ENCODE measurements at regions not wholly inside any gene's neighbourhood (a gene's known extent, or its start where the extent isn't known, plus 50 kb on each side); places are given as distances from the start of the nearest gene placed in this dataset.
"Not testable (repeated sequence)": the region's sequence is repeated elsewhere in the genome, so short reads cannot be mapped to it uniquely, and the experiment has no call there.

DNA sequence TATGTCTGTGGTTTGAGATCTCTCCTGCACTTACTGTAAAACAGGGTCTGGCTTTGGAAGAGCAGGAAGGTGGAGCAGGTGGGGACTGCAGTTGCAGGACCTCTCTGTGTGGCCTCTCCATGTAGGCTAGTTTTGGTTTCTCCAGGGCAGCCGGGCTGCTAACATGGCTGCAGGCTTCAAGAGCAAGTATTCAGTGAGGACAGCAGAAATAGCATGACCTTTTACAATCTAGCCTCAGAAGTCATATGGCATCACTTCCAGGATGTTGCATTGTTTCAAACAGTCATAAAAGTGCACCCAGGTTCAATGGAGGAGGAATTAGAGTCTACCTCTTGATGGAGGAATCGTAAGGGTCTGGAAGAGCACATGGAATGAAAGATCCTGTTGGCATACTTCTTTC is 728.7 kb downstream of the NTRK3 start:
- DNase-seq: no peak

DNA sequence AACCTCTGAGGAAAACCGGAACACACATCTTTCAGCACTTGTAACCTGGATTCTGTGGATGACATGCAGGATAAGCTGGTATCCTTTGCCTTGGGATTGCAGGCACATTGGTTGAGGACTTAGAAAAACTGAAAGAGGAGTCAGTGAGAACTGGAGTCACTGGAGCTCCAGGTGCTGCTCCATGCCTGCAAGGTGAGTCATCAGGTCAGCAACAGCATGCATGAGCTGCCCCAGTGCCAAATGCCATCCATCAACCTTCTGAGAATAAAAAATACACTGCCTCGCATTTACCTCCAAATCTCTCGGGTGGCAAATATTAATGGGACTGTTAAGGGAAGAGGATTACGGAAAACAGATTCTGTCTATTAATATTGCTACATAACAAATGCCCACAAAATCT is 729.1 kb downstream of the NTRK3 start:
- no peak for DNase-seq

DNA sequence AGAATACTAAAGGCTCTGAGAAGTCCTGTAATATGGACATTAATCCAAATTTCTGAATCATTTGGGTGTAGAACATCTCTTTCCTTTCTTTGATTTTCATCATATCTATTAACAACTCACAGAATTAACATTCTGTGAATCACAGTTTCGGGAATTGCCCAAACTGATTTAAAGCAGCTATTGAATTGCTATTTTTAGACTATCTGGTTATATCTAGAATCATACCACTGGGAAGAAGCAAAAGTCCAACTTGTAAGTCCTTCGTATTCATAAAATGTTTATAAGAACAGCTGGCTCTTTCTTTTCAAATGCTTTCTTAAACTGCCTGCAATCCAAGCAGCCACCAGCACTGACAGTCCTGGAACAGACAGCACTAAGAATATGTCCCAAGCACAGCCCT is 733.0 kb downstream of the NTRK3 start:
- no peak for DNase-seq

DNA sequence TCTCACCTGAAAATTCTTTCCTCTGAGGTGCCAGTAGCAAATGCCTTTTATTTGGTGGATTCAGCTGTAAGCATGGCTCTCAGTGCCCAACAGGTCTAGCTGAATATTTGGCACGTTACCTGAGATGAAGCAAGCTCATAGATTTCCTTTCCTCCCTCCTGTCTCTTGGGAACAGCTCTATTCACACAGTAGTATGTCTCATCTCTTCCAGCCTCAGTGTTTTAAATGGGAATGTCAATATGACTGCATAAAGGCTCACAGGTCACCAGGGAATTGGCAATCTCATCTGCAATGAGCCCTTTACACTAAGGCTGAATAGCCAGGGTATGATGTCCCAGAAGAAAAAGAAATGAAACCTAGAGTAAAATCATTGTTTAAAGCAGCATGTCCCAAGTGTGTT is 733.5 kb downstream of the NTRK3 start:
- DNase-seq: no peak

DNA sequence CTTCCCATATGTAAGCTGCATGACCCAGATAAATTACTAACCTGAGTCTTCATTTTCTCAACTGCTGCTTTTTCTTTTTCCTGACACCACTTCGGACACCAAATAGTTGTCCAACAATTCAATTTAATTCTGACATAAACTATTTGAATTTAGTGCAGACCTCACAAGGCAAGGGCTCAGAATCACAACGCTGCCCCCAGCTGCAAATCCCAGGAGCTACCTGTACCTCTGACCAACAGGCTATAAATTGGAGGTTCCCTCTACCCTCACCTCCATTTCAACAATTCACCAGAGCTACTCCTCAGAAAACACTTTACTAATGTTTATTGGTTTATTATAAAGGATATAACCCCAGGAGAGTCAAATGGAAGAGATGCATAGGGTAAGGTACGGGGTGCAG is 737.6 kb downstream of the NTRK3 start:
- DNase-seq: no peak

DNA sequence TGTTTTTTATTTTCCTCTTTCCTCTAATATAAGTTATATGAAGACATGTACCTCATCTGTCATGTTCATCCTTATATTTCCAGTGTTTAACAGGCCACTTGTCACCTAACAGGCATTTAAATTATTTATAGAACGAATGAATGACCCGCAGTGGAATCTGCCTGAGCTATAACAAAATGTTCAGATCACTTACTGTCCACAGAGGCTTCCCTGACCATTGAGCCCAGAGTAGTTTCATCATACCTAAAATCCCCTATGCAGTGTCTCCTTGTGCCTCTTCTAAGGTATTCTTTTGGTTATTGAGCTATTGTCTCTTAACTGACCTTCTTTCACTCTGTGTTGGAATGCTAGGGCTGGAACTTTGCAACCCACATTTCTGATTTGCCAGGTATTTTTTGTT is 748.5 kb downstream of the NTRK3 start:
- no peak for DNase-seq

DNA sequence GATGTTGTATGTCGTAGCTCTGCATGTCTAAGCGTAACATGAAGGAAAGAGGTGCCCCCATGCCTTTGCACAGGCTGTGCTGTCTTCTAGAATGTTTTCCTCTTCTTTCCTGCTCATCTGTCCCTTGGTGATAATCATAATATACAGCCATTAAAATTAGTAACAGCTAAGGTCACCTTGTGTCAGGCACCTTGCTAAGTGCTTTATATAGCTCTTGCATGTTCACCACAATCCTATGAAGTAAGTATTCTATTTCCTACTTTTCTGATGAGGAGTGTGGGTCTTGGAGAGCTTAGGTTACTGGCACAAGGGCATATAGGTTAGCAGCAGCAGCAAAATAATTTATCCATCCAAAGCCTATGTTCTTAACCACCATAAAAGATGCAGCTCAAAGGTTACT is 754.4 kb downstream of the NTRK3 start:
- no peak for DNase-seq

DNA sequence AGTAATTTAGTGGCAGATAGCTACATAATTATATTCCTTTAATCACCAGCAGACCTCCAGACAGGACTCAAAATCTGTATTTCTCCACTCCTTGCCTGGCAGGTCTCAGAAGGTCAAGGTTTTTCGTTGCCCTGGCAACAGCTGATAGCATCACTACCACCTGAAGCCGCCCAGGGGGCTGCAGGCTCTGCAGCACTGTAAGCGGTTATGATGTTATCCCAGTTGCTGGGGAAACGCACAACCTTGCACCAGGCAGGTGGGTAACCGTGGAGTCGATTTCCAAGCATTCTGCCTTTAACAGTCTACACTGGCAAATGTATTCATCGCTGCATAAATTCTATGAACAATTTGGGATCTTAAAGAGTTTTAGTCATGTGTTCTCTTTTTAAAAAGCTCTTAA is 756.3 kb downstream of the NTRK3 start:
- DNase-seq: no peak

DNA sequence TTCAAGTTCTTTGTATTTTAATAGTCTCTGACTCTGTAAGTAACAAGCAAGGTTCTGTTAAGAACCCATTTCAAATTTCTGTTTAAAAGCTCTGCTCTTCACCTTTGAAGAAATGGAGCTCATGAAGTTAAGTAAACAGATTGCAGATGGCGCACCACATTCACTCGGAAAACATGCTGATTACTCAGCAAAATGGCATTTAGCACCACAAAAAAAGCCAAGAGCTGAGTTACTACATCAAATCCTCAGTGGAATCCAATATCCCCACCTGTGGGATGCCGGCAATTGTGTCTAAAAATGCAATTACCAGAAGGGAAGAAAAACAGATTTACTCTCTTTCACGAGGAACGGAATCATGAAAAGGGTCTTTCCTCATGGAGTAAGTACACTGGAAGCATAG is 758.0 kb downstream of the NTRK3 start:
- no peak for DNase-seq

DNA sequence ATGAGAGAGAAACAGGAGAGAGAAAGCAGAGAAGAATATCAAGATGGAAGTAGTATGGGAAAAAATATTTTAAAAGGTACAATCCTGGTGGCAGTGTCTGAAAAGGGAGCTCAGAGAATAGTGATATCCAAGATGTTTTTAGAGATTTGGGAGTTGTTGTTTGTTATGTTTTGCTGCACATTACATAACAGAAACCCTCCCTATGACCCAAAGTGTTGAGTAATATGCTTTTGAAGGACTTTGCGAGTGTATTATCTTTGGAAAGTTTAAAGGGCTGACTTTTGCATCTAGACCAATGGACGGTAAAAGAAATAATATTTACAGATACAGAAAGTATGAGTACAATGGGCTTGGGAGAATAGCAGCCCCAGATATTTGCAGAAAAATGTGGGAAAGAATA is 759.7 kb downstream of the NTRK3 start:
- DNase-seq: no peak

DNA sequence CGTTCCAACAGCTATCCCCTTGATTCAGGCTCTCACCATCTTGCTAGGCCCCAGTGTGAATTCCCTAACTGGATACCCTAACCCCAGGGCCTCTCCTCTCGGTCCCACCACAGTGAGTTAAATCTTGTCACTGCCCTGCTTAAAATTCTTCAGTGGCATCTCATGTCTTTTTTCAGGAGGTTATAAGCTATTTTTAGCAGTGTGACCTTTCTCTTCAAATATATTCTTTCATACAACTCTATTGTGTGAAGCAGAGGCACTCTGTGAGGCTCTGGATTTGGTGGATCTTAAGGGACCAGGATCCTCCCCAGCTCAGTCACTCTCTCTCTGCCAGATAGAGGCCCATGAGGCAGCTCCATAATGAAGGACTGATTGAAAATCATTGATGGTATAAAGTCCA is 760.4 kb downstream of the NTRK3 start:
- no peak for DNase-seq

DNA sequence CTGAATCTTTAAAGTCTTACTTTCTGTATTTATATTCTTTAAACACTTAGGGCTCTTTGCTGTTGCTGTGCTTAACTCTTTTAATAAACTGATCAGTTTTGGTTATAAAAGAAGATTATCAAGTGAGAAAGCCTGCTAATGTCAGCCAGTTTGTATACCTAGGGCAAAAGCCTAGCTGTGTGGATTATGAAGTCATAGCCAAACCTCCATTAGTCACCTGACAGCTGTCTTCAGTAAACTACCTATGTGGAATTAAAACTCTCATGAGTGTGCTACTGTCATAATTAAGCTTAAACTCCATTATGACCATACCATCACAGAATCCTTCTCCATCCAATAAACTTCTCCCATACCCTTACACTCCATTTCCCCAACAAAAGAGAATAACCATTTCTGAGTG is 762.7 kb downstream of the NTRK3 start:
- no peak for DNase-seq

DNA sequence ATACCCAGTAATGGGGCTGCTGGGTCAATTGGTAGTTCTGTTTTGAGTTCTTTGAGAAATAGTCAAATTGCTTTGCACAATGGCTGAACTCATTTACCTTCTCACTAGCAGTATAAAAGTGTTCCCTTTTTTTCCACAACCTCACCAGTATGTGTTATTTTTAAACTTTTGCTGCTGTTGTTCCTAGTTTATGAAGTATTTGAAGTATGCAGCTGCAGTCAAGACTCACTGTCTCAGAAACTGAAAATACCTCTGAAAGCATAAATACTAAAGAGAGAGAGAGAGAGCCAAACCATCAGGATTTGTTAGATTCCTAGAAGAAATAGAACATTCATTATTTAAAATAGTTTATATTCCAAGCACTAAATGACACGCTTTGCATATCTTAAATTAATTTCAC is 764.2 kb downstream of the NTRK3 start:
- no peak for DNase-seq

DNA sequence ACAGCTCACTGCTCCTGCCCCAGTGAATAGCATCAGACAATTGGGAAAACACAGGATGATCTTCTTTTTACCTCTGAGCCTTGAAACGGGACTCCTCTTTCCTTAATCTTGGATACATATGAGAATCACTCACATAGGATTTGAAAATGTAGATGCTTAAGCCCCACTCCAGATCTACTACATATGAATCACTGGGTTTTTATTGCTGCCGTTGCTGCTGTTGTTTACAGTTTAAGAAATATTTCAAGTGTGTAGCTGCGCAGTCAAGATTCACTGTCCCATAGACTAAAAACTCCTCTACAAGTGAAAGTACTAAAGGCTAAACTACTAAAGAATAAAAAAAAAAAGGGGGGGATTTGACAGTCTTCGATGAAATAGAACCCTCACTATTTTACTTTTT is 765.9 kb downstream of the NTRK3 start:
- DNase-seq: no peak

DNA sequence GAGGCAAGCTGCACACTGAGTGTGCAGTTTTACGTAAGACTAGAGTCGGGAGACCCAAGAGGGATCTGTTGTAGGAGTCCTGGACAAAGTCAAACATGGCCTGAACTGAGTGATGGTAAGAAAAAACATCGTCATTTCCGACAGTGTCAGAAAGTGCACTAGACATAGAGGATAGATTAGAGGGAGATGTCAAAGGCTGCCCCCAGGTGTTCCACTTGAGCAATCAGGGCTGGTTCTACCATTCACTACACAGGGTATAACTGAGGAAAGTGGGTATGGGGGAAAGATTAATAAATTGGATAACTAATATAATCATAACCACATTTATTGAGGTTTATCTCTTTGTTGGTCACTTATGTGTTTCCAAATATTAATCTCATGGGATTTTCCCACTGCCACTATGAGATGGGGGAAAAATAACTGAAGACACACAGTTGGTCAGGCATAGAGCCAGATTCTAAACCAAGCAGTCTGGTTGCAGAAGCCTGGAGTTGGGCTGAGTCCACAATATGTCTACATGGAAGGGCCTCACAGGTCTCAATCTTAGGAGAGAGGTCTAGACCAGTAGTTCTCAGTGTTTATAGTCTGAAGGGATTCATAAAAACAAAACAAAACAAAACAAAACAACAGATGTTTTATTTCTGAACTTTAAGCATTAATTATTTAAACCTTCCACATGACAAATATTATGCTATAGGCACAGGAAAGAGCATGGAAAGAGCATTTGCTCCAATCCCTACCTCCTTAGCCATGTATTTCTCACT is 766.5 kb downstream of the NTRK3 start:
- no peak for DNase-seq

DNA sequence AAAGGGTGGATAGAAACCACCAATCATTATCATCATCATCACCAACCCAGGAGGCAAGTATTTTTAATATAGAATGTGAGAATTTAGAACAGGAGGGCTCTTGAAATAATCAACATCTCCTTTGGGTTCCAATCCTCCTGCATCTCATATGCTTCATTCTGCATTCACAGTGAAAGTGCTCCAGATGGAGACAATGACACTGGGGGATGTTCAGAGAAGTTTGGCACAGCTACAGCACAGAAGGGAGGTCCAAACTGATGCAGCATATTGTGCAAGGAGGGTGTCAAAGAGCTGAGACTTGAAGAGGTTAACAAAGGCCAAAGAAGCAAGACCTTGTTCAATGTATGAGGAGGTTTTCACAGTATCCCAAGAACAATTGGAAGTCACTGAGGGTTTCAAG is 767.1 kb downstream of the NTRK3 start:
- no peak for DNase-seq

DNA sequence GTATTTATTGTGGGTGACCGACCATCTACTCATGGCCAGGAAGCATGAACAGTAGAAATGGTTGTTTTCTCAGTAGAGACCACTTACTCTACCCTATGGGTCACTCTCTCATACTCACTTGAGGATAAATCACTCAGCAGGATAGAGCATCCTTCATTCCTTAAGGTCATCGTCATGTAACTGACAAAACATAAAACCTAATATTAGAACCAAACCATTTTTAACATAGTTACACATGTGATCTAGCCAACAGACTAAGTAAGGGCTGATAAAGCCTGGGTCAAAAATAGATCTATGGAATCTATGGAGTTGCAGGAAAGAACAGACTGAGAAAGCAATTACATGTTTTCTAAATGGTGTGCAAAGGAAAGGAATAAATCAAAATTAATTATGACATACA is 769.1 kb downstream of the NTRK3 start:
- no peak for DNase-seq

DNA sequence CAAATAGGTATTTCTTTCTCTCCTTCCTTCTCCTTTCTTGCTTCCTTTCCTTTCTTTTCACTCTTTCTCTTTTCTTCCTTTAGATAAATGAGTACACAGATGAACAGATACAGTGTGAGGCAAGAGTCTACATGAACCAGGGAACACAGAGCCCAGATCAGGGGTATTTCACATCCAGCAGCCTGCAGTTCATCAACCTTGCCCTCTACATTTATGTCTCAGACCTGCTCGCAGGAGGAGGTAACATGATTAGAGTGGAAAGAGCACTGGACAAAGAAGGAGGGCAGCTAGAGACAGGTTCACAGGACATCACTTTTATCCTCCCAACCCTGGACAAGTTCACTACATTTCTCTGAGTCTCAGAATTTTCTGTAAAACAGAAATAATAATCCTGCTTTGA is 773.1 kb downstream of the NTRK3 start:
- no peak for DNase-seq

DNA sequence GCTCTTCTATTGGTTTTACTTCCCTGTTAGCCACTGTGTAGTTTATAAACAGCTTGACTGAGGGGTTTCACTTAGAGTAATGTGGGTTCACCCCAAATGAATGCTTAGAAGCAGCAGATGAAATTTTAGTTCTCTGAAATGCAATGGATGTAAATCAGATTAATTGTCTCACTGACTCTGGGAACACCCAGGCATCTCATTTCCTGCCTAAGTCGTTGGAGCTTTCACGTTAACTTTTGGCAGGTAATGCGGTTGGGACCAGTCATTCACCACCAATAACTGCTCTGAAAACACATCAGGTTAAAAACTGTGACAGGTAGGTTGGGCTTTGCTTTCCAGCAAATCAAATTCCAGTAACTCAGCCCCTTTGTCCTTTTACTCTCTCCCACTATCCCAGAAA is 775.4 kb downstream of the NTRK3 start:
- no peak for DNase-seq

DNA sequence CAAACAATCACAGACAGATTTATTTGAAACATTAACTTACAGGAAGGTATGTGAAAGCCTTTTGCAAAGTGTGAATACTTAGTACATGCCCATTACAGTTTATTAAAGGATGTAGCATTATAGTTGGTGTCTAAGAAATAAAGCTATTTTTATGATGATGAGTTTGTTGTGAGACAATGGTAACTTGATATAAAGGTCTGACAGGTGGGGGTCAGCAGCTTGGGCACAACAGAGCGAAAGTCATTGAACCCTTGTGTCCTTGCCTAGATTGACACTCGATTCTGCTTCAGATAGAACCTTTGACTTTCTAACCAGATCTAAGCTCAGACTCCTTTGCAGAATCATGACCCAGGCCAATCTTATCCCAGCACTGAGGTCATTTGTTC is 777.9 kb downstream of the NTRK3 start:
- no peak for DNase-seq

DNA sequence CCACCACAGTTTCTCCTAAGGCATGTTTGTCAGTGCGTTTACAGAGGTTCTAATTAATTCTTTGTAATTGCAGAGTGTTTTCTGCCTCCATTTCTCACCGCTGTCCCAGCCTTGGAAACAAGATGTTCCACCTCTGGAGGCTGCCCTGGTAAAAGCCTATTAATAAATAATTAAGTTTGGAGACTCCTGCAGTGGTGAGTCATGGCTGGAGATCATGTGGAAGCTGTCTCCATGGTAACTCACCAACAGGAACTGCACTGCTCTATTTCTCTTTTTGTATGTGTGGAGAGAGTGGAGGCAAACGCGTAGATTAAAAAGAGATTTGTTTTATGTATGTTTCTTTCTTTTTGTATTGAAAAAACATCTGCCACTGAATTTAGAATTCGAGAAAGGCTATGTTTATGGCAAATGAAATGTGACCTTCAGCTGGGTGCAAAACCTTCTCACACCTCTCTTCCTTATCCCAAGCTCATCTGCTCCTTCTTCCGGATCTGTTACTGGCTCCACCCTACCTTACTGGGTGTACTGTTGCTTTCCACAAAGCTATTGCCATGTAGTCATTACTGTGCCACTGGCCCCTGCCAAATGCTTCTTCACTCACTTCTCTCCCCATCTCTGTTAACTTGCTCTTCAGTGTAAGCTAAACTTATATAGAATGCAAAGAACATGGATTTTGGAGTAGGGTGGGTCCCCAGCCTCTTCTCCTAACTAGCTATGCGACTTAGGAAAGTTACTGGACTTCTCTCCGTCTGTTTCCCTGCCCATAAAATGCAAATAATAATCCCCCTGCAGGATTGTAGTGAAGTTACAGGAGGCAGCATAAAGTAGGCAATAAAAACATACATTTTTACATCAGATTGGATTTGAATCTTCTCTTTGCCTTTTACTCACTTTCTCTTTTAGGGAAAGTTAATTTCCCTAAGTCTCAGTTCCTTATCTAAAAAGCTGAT is 778.5 kb downstream of the NTRK3 start:
- no peak for DNase-seq

DNA sequence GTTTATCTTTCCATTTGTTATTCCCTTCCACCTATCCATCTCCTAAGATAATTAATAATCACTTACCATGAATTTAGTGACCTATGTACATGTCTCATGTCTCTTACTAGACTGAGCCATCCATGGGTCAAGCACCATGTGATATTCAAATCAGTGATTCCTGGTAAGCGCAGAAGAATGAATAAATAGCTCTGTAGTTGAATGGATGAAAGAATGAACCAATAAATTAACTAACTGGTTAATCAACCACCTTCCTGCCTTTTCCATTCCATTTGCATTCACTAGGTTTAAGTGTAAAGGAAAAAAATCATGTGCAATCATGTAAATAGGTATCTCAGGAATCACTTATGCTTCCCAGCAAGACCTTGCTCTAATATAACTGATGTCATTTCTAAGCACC is 779.5 kb downstream of the NTRK3 start:
- DNase-seq: no peak

DNA sequence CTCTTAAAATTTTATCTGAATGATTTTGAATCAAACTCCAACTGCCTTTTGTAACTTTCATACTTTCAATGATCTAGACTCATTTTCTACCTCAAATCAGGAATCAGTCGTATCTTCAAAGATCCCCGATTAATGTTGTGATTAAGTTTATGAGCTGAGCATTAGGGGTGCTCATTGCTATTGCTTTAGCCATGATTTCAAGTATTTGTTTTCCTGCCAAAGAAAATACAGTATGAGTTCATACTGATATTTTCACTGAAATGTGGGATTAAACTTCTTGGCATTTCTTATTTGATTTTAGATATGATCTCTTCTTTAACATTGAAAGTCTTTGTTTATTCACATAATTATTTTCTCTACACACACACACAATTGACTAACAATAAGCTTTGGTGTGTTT is 785.6 kb downstream of the NTRK3 start:
- DNase-seq: no peak

DNA sequence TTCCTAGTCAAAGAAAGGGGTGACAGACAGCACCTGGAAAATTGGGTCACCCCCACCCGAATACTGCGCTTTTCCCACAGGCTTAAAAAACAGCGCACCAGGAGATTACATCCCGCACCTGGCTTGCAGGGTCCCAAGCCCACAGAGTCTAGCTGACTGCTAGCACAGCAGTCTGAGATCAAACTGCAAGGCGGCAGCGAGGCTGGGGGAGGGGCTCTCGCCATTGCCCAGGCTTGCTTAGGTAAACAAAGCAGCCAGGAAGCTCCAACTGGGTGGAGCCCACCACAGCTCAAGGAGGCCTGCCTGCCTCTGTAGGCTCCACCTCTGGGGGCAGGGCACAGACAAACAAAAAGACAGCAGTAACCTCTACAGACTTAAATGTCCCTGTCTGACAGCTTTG is 792.6 kb downstream of the NTRK3 start:
- not testable (repeated sequence) for DNase-seq

DNA sequence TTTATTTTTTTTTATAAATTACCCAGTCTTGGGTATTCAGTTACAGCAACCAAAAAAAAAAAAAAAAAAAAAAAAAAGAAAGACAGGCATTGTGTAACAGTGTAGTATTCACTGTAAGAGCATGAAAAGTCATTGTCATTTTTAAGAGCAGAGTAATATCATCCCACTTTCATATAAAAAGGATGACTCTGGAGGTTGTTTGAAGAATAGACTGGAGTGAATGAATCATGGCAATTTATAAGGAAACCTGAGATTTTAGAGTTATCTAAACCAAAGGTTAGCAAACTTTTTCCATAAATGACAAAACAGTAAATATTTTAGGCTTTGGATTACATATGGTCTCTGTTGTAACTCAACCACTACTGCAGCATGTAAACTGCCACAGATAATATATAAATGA is 794.9 kb downstream of the NTRK3 start:
- DNase-seq: no peak
